NCI-H187 treated with DMSO at 0.1 percent for 48 hours (cell line): ENCODE measurements at regions not wholly inside any gene's neighbourhood (a gene's known extent, or its start where the extent isn't known, plus 50 kb on each side); places are given as distances from the start of the nearest gene placed in this dataset.

Experiments
- DNase-seq: peaks from one replicate; lab custom pipeline; 2025; lab: John Stamatoyannopoulos, UW

DNA sequence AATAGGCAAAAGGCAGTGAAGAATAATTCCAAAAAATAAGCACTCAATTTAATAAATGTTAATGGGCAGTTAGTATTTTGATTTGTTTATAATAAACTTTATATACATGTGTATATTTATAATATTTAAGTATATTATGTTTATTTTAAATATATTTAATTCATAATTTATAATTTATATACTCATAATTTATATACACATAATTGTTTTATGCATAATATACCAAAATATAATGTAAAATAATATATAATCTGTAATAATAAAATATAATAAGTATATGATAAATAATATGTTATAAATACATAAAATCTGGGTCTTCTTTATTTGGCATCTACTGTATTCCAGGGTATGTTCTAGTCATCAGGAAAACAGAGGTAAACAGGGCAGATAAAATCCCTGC, 100.2 kb upstream of the ARID2 start:
- no peak for DNase-seq

DNA sequence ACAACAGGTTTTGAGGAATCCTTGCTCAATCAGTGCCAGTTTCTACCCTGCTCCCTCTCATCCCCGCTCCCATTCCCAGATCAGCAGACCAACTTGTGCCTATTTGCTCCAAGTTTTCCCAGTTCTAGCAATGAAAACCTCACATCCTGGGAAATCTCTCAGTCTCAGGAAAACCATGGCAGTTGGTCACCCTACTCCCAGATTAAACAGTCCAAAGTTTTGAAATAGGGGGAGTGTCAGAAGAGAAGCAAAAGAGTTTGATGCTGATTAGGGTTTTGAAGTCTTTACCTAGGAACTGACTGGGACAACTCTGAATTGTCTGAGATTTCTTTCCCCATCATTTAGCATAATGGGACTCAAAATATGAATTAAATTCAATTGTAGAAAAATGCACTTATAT, 95.8 kb upstream of the ARID2 start:
- DNase-seq, result no peak

DNA sequence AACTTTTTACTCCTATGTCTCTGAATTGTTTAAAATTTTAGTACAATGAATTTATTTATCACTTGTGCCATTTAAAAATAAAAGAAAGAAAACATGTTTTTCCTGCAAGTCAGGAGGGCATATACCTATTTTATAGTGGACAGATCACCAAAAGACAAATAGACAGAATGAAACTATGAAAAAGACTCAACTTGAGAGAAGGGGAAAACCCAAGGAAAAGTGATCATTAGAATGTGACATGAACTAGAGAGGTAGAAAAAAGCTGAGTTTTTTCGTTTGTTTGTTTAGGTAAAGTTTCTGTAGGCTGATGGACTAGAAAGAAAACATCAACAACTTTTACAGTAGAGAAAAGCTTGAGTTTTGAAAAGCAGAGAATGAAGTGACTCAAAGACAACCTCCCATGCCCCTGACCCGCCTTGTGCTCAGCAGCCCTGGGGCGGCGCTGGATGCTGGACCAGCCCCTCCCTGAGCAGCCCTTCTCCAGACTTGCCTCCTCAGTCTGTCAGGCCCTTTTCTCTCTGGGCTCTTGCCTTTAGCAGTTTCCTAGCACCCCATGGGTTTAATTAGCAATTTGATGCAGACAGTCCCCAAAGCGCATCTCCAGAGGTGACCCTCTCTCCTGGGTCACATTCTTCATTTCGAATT, 95.1 kb upstream of the ARID2 start:
- DNase-seq, result no peak

DNA sequence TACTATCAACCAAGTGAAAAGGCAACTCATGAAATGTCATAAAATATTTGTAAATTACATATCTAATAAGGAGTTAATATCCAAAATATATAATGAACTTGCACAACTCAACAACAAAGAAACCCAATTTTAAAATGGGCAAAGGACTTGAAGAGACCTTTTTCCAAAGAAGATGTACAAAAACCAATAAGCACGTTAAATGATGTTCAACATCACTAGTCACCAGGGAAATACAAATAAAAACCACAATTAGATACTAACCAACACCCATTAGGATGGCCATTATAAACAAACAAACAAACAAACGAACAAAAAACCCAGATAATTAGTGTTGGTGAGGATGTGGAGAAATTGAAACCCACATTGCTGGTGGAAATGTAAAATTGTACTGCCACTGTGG, 92.3 kb upstream of the ARID2 start:
- DNase-seq, result no peak

DNA sequence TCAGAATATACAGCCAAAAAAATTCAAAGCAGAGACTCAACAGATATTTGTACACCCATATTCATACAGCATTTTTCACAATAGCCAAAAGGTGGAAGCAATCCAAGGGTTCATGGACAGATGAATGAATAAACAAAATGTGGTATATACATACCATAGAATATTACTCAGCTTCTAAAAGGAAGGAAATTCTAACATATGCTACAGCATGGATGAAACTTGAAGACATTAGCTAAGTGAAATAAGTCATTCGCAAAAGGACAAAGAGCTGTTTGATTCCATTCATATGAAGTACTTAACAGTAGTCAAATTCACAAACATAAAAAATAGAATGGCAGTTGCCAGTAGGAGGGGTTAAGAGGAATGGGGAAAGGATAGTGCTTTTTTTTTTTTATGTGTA, 91.8 kb upstream of the ARID2 start:
- DNase-seq, result no peak

DNA sequence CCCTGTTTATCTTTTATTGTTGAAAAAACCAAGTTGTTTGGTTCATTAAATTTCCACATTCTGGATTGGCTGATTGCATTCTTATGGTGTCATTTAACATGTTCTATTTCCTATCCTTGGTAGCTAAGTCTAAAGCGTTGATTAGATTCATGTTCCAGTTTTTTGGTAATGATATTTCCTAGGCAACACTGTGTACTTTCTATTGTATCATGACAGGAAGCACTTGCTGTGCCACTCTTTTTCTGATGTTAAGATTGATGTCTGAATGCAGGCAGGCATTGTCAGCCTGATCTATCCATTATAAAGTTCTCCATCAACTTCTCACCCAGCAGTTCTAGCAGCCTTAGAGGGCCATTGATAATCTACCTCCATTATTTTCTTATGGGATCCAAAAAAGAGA, 91.1 kb upstream of the ARID2 start:
- DNase-seq, result no peak

DNA sequence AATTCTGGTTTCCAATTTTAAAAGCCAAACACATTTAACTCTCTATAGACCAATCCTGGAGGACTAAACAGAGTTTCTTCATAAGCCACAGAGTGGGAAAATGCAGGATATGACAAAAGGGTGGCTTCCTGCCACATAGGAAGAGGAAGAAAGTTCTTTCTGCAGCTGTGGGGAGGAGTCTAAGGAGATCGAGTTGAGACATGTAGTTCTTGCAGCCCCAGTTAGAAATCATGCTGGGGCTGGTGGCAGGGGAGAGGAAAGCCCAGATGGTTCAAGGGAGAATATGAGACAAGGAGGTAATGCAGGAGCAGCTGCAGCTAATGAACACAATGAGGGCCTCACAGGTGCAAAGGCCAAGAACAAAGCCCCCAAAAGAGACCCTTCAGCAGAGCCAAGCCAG, 85.0 kb upstream of the ARID2 start:
- DNase-seq, result no peak

DNA sequence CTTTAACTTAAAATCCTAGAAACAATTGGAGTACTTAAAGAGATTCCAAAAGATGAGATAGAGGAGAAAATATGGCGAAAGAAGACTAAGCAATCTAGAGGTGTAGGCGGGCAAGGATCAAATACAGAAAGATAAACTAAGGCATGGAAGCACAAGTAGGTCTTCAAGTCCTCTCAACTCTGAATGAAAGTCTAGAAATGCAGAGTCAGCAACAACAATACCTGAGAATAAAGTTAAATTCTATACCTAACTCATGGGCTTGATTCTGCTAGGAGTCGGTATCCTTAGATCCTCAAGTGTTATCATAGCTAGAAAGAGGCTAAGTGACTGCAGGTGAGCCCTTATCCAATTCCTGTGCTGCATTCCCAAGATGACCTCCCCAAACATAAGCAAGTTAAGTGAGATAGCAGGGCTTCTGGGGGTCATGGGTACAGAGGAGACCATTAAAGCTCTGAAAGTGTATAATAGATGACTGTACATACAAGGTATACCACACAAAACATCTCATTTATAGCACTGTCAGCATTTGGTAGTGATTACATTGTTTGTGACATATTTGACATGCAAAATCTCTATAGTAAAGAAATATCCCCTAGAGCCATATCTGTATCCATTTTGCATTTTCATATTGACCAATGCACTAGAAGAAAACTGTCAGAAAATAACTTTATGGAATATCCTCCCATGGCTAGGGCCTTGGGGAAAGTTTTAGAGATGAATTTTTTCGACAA, 82.5 kb upstream of the ARID2 start:
- DNase-seq, result no peak

DNA sequence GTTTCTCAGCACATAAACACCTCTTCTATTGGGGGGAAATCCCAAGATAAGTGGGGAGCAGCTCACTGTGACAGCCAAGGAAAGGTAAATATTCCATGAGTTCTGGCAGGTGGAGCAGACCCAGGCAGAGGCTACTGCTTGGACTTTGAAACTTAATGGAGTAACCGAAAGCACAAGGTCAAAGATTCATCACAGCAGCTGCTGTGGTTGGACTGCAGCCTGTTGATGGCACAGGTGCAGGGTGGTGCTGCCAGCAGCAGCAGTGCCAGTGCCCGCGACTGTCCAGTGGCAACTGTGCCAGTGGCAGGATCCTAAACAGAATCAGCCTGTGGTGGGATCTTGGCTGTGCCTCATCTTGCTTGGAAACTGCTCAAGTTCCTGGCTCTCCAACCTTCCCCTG, 81.4 kb upstream of the ARID2 start:
- no peak for DNase-seq

DNA sequence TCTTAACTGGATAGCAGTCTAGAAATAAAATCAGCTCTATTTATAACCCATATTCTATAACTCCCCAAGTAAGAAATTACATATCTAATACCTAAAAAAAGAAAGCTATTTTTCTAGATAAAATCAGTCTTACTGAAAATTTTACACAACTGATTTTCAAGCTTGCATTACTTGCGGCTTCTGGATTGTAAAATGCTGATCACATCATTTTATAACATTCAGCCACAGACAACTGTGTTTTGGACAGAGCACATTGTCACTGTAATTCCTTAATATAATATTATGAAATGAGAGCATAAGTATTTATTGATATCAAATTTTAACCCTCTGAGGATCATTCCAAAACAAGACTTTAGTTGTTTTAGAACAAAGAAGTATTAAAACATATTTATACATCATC, 78.5 kb upstream of the ARID2 start:
- DNase-seq, result no peak

DNA sequence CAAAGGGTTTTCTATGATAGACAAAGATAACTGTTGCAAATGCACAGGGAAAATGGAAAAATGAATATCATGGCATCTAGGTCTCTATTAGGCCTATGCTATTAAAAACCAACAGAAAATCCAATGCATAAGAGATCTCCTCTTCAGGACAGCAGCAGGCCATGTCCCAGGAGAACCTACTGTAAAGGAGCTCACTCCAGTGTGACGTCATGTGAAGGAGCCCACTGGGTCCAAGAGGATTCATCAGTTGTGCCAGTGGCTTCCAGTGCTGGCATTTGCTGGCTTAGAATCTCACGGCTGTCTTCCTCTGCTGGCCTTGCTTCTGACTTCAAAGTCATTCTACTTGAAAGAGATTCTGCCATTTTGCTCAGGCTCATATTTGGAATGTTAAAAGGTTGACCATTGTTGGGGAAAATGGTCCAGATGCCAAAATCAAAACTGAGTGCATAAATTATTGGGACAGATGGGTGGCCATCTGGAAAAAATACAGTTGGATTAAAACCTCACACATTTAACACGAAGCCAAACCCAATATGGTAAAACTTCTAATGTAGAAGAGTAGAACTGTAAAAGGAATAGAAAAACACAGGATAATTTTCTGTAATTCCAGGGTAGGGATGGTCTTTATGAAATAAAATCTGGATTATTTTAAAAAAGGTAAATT, 75.4 kb upstream of the ARID2 start:
- DNase-seq, result no peak

DNA sequence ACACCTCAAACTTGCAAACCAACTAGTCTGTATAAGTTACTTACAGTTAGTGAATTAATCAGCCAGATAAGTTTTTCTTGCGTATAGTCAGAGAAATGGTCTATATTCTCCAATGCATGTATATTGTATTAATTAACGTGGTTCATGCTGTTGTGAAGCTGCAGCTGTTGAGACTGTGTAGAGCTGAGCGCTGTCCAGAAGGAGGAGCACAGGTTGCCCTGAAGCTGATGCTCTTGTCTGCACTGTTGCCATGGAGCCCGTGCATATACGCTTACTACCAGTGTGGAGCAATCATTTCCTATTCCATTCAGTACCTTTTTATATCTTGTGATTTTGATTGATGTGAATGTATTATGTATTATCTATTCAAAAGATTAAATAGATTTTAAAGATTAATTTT, 74.3 kb upstream of the ARID2 start:
- no peak for DNase-seq

DNA sequence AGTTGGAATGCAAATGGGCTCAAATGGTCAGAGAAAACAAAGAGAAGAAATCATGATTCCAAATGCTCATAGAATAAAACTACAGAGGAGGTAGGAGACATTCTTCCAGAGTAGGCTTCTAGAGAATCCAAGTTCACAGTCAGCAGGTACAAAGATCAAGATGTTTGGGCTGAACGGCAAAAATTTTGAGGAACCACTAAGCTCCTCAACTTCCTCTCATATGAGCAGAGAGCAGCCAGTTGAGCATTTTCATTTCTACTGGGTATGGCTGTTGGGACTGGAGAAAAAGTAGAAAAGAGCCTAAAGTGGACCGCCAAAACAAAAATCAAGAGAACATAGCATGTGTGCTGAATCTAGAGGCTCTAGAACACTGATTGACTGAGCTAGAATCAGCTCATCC, 73.8 kb upstream of the ARID2 start:
- DNase-seq, result no peak

DNA sequence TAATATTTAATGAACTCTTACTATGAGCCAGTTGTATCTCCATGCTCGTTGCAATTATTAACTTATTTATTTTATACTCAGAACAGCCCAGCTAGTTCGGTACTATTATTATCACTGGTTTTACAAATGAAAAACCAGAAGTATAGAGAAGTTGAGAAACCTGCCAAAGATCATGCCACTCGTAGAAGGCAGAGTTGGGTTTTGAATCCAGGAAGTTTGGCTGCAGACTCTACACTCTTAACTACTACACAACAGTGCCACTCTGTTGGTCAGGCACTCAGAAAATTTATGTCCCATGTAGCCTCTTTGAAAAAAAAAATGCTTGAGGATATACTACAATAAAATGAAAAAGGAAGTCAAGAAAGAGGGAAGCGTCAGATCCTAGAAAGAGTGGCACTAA, 71.5 kb upstream of the ARID2 start:
- DNase-seq, result no peak

DNA sequence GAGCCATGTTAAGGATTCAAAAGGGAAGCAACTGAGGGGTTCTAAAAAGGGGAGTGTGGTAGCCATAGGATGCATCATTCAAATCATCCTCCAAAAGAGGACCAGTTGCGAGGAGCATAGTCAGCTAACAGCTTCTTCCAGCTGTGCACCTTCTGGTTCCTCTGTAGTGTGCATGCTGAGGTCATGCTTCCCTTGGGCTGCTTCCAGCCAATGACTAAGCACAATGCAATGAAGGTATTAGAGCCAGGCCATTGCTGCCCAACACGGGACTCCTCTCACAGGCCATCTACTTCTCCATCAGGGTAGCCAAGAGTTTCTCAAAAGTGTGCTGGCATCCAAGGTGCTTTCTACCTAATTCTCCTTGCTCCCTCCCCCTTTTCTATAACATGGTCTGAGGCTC, 69.2 kb upstream of the ARID2 start:
- DNase-seq, result no peak

DNA sequence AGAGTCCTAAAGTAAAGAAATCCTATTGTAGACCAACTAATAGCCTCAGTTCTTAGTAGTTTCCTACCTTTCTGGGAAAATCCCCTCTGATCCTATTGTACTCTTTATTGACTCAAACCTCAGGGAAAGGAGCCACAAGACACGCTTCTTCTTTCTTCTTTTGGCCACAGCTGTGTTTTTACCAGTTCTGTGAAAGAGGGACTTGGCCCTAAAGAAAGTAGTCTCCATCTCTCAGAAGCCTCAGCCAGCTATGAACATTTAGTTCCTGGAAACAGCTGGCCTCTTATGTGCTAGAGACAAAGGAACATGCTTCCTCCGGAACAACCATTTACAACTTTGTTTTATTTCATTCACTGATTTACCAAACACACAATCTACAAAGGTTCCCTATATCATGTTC, 66.1 kb upstream of the ARID2 start:
- no peak for DNase-seq

DNA sequence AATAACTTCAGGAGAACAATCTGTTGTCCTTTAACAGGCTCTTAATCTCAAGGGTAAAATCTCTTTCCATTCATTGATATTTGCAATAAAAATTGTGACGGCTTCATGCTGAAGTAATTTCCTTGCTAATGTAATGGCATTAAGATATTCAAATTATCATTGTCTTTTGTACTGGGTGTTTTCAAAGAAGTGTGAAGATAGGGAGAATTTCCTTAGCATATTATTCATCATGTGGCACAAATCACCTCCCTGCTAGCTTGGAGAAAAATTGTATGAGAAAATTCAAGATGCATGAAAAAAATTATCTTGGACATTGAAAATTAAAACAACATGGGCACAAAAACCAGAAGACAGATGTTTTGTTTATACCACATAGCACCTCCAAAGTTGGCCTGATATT, 63.6 kb upstream of the ARID2 start:
- no peak for DNase-seq

DNA sequence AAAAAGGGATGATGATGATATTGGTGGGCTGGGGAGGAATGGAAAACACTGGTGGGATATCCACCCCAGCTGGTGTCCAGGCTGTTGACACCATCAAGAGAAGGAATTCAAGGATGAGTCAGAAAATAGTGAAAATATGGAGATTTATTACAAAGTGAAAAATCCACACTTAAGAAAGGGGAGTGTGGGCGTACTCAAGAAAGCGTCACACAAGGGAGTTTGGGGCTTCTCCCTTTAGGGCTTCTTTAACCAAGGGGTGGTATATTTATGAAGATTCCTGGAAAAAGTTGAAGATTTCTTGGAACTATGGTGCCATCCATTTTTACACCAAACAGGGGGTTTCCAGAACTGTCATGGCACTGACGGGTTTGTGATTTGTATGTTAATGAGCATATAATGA, 63.1 kb upstream of the ARID2 start:
- no peak for DNase-seq

DNA sequence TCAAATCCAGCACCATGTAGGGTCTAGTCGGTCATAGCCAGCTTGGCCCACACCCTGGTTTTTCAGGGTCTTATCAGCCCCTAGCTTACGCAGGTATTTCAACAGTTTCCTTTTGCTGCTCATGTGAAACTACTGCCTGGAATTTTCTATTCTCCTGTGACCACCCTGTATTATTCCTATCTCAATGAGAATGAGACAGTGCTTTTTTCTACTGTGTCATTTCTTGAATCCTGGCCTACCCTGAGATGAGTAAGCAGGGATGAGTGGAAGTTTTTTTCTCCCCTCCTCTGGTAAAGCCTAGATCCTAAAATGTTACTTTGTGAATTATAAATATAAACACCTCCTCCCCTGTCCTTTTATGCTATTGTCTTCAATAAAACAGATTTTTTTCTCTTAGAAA, 62.7 kb upstream of the ARID2 start:
- DNase-seq, result no peak

DNA sequence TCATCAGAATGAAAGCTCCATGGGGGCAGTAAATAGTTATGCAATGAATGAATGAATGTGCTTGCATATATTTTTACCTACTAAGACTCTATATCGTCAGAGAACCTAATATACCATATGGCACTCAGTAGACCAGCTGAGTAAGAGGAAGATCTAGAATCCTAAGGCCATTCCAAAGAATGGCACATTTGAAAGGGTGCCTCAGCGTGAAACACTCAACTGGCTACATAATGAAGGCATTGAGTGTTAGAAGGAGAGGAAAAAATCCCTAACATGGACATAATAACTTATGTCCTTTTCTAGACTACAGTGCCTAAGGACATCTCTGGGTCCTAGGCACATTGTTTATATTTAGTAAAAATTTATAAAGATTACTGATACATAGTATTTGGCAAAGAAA, 61.7 kb upstream of the ARID2 start:
- DNase-seq, result no peak

DNA sequence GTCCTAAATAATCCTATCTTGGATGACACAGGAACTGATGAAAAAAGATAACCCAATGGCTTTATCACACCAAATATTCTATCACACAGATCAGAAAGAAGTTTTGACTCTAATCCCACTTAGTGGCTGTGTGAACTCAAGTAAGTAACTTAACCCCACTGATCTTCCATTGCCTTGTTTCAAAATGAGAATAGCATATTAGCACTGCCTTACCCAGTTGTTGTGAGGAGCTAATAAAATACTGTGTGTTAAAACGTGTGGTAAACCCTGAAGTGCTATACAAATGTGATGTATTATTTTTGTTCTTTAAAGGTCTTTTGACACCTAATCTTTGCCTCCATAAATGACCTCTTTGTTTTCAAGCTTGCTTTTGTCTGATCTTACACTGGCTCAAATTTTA, 60.9 kb upstream of the ARID2 start:
- DNase-seq, result no peak

DNA sequence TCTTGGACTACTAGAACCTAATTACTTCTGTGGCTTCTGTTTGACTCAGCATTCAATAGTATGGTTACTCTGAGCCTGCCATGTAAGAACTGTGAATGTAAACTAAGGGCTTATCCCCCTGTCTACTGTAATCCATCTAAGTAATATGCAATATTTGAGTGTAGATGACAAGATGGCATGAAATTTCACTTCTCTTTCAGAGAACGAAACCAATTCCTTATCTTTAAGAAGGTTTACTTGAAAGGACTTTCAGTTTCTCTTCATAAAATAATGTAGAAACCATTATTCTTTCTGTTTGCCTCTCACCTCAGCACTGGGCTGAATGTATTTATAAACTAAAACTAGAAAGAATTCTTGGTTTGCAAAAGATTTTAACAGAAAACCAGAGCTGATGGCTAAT, 60.4 kb upstream of the ARID2 start:
- DNase-seq, result no peak

DNA sequence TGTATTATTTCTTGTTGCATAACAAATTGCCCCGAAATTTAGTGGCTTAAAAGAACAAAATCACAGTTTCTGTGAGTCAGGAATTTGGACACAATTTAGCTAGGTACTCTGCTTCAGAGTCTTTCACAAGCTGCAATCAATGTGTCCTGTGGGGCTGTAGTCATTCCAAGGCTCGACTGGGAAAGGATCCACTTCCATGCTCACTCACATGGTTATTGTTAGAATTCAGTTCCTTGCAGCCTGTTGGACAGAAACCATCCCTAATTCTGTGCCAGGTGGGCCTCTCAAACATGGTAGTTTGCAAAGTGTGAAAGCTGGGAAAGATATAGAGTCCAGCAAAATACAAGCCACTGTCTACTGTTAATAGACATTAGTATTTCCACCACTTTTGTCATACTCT, 59.7 kb upstream of the ARID2 start:
- no peak for DNase-seq
